Esophagus muscularis mucosa (tissue), 4 donors: ENCODE measurements at regions not wholly inside any gene's neighbourhood (a gene's known extent, or its start where the extent isn't known, plus 50 kb on each side); places are given as distances from the start of the nearest gene placed in this dataset.
"Not testable (repeated sequence)": the region's sequence is repeated elsewhere in the genome, so short reads cannot be mapped to it uniquely, and the experiment has no call there.

ENCODE experiments used
- DNase-seq: peaks from one replicate; pipeline ENCODE4 v3.0.0-alpha.2; 2017; ENCODE audit errors: extremely low spot score
- H3K27ac ChIP-seq, 4 donors: fragments of 200-600 bp; sonication (generic); replicated peaks in 1 of 4; 1 replicate in 3 of 4; 2 replicates in 1 of 4; pipeline ENCODE4 v1.5.1; 2016 to 2019; ENCODE audit warnings: mild to moderate bottlenecking in 1 of 4
- H3K27me3 ChIP-seq, 4 donors: fragments of 200-600 bp; sonication (generic); one replicate each; pipeline versions ENCODE4 v1.5.1 to v1.6.0; 2016 to 2019
- H3K36me3 ChIP-seq, 4 donors: fragments of 200-600 bp; sonication (generic); one replicate each; pipeline ENCODE4 v1.5.1; 2016 to 2019
- H3K4me1 ChIP-seq, 4 donors: fragments of 200-600 bp; sonication (generic); one replicate each; pipeline ENCODE4 v1.5.1; 2016 to 2019
- H3K4me3 ChIP-seq, 4 donors: fragments of 200-600 bp; sonication (generic); 1 replicate in 2 of 4; 2 replicates in 2 of 4; pipeline ENCODE4 v1.5.1; 2016 to 2019; ENCODE audit warnings: mild to moderate bottlenecking in 4 of 4, moderate library complexity in 1 of 4
- H3K9me3 ChIP-seq, 4 donors: fragments of 200-600 bp; sonication (generic); 1 replicate in 3 of 4; 2 replicates in 1 of 4; pipeline ENCODE4 v1.5.1; 2016 to 2019
- CTCF ChIP-seq, 3 experiments: fragments of 200-600 bp in 2 of 3; fragments of 450-650 bp in 1 of 3; sonication (generic) in 2 of 3; IDR thresholded peaks; one replicate each; pipeline ENCODE4 v1.5.1; 2017 to 2019; ENCODE audit warnings: antibody characterized with exemption in 3 of 3, mild to moderate bottlenecking in 2 of 3, moderate library complexity in 1 of 3
- EP300 ChIP-seq: sonication (generic); formaldehyde crosslinking; IDR thresholded peaks from one replicate; pipeline ENCODE4 v1.6.1; 2017; ENCODE audit warnings: antibody characterized with exemption
- POLR2A ChIP-seq: fragments of 450-650 bp; IDR thresholded peaks from one replicate; pipeline ENCODE4 v1.6.1; 2017; ENCODE audit warnings: antibody characterized with exemption, moderate library complexity, mild to moderate bottlenecking, low read depth
- POLR2AphosphoS5 ChIP-seq, 2 donors: sonication (generic); formaldehyde crosslinking; IDR thresholded peaks; one replicate each; pipeline ENCODE4 v1.6.1; 2017; ENCODE audit warnings: antibody characterized with exemption in 2 of 2
- WGBS: methylation state at CpG from one replicate; pipeline ENCODE4 v1.1.5; 2018; 5-methylcytosine and 5-hydroxymethylcytosine counted together
- intact Hi-C: fragments of 100-400 bp; cut with DNase I; formaldehyde crosslinking; loops from one replicate; pipeline ENCODE4 v1.15.1; 2023

- WGBS: 39% methylated on average over 3 of the region's 3 CpGs
- intact Hi-C loops: no loop called here
- no peaks in the 10 kb centered on the region for H3K9me3 ChIP-seq
- DNase-seq: no peak
- H3K4me3 ChIP-seq: no peak overlapping the region
- no peak for TF ChIP-seq POLR2AphosphoS5 (IDR thresholded peaks at IDR 0.05)
- no peak for TF ChIP-seq POLR2A
- no peak for TF ChIP-seq CTCF (IDR thresholded peaks at IDR 0.05)
- no peak for TF ChIP-seq EP300
- no peaks in the 10 kb centered on the region for H3K36me3 ChIP-seq
- H3K27ac ChIP-seq: no peak overlapping the region
- no peaks in the 10 kb centered on the region for H3K4me1 ChIP-seq
- peaks cover 0 to 22% (median 0%) of the 10 kb centered on the region in 4 donors for H3K27me3 ChIP-seq
Observed at GRCh38 chr19:34085336-34085735, 87.0 kb upstream of the LSM14A start.

DNA sequence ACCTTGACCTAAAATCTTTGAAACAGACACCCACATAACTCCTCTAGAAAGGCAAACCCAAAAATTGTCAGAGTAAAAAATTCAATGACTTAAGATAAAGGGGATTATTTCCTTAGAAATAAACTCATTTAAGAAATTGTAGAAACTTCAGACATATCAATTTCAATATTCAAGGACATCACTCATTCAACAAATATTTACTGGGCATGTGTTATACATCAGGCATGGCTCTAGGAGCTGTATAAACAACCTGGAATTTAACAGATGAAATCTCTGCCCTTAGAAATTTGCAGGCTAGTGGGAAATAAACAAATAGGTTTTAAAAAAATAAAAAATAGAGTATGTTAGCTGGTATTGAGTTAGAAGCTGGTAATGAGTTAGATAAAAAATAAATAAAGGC is 84.0 kb upstream of the LSM14A start:
- Histone ChIP-seq H3K36me3 (no peaks in the 10 kb centered on the region), H3K27me3 (peaks cover 0 to 35% (median 0%) of the 10 kb centered on the region in 4 donors), H3K27ac (no peak overlapping the region), H3K4me3 (no peak overlapping the region), H3K4me1 (no peaks in the 10 kb centered on the region), H3K9me3 (no peaks in the 10 kb centered on the region)
- no peak for DNase-seq
- TF ChIP-seq POLR2AphosphoS5 (IDR thresholded peaks at IDR 0.05) (no peak), POLR2A (no peak), CTCF (IDR thresholded peaks at IDR 0.05) (no peak), EP300 (no peak)
- intact Hi-C loops: no loop called here

DNA sequence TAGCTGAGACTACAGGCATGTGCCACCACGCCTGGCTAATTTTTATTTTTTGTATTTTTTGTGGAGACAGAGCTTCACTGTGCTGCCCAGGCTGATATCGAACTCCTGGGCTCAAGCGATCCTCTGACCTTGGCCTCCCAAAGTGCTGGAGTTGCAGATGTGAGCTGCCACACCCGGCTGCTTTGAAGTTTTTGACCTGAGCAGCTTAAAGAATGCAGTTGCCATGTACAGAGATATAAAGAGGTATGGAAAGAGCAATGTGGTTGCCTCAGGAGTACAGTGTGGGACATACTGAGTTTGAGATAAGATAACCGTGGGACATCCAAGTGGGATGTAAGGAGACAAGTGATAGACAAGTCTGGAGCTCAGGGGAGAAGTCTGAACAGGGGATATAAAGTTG is 82.7 kb upstream of the LSM14A start:
- no peak overlapping the region for H3K27ac ChIP-seq

DNA sequence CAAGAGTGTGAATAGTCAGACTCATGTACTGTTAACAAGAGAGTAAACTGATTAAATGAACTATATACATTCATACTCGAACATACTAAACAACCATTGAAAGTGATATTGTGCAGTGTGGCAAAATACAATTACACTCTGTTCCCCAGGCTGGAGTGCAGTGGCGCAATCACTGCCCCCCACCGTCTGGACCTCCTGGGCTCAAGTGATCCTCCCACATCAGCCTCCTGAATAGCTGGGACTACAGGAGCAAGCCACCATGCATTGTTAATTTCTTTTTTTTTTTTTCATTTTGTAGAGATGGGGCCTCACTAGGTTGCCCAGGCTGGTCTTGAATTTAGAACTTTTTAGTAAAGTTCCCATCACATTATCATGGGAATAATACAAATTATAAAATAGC is 77.3 kb upstream of the LSM14A start:
- intact Hi-C loops: no loop called here
- no peak for DNase-seq
- H3K4me1 ChIP-seq: peaks cover 0 to 6% (median 0%) of the 10 kb centered on the region in 4 donors
- TF ChIP-seq POLR2A (no peak), EP300 (no peak)
- H3K27me3 ChIP-seq: peaks cover 0 to 25% (median 0%) of the 10 kb centered on the region in 4 donors
- no peak overlapping the region for H3K4me3 ChIP-seq
- H3K27ac ChIP-seq: no peak overlapping the region
- H3K36me3 ChIP-seq: no peaks in the 10 kb centered on the region
- 87% methylated on average over 3 of the region's 3 CpGs for WGBS
- H3K9me3 ChIP-seq: no peaks in the 10 kb centered on the region

More for the DNA sequence above, 82.7 kb upstream of the LSM14A start:
- DNase-seq: no peak
- Histone ChIP-seq H3K4me3 (no peak overlapping the region), H3K4me1 (no peaks in the 10 kb centered on the region), H3K36me3 (no peaks in the 10 kb centered on the region), H3K9me3 (no peaks in the 10 kb centered on the region), H3K27me3 (peaks cover 0 to 31% (median 0%) of the 10 kb centered on the region in 4 donors)
- 82% methylated on average over 5 of the region's 5 CpGs for WGBS
- intact Hi-C loops: no loop called here
- TF ChIP-seq EP300 (no peak), POLR2A (no peak), CTCF (IDR thresholded peaks at IDR 0.05) (no peak), POLR2AphosphoS5 (IDR thresholded peaks at IDR 0.05) (no peak)

GRCh38 chr19:34095411-34095810 is 76.9 kb upstream of the LSM14A start:
- WGBS: 90% methylated on average over 5 of the region's 5 CpGs
- not testable (repeated sequence) for H3K4me1 ChIP-seq

More at GRCh38 chr19:34095411-34095810, 76.9 kb upstream of the LSM14A start:
- DNase-seq, intact Hi-C loops, H3K27ac ChIP-seq, H3K4me3 ChIP-seq, H3K9me3 ChIP-seq, H3K36me3 ChIP-seq: not testable (repeated sequence)
- H3K27me3 ChIP-seq: peaks cover 0 to 25% (median 0%) of the 10 kb centered on the region in 4 donors
